ENCODE measurements at regions not wholly inside any gene's neighbourhood (a gene's known extent, or its start where the extent isn't known, plus 50 kb on each side); places are given as distances from the start of the nearest gene placed in this dataset.

- no peak for DNase-seq (ENCODE audit: extremely low read depth in 1 of 11, low read depth in 9 of 11, low spot score in 4 of 11)
Observed at GRCh38 chr9:1701113-1701512, 314.0 kb upstream of the SMARCA2 start.

- no peak for DNase-seq (ENCODE audit: extremely low read depth in 1 of 11, low read depth in 9 of 11, low spot score in 4 of 11)
Observed at GRCh38 chr9:1702701-1703100, 312.4 kb upstream of the SMARCA2 start.

GRCh38 chr9:1707291-1707690 lies 307.9 kb upstream of the SMARCA2 start:
- peak in 8 of 11 donors; percentile 2 to 32 (median 21) for DNase-seq (ENCODE audit: extremely low read depth in 1 of 11, low read depth in 9 of 11, low spot score in 4 of 11)

GRCh38 chr9:1708219-1708618 lies 306.9 kb upstream of the SMARCA2 start:
- DNase-seq (ENCODE audit: extremely low read depth in 1 of 11, low read depth in 9 of 11, low spot score in 4 of 11) = no peak

GRCh38 chr9:1709347-1709746 lies 305.8 kb upstream of the SMARCA2 start:
- DNase-seq (ENCODE audit: extremely low read depth in 1 of 11, low read depth in 9 of 11, low spot score in 4 of 11) = no peak

- DNase-seq (ENCODE audit: extremely low read depth in 1 of 11, low read depth in 9 of 11, low spot score in 4 of 11) = no peak
Observed at GRCh38 chr9:1712861-1713450, 302.2 kb upstream of the SMARCA2 start.

- DNase-seq (ENCODE audit: extremely low read depth in 1 of 11, low read depth in 9 of 11, low spot score in 4 of 11) = no peak
Observed at GRCh38 chr9:1713841-1714240, 301.3 kb upstream of the SMARCA2 start.

GRCh38 chr9:1717882-1718281 lies 297.3 kb upstream of the SMARCA2 start:
- DNase-seq (ENCODE audit: extremely low read depth in 1 of 11, low read depth in 9 of 11, low spot score in 4 of 11) = no peak

GRCh38 chr9:1718836-1719235 lies 296.3 kb upstream of the SMARCA2 start:
- no peak for DNase-seq (ENCODE audit: extremely low read depth in 1 of 11, low read depth in 9 of 11, low spot score in 4 of 11)

- DNase-seq (ENCODE audit: extremely low read depth in 1 of 11, low read depth in 9 of 11, low spot score in 4 of 11) = no peak
Observed at GRCh38 chr9:1721196-1721595, 294.0 kb upstream of the SMARCA2 start.

- DNase-seq (ENCODE audit: extremely low read depth in 1 of 11, low read depth in 9 of 11, low spot score in 4 of 11) = no peak
Observed at GRCh38 chr9:1722404-1722803, 292.7 kb upstream of the SMARCA2 start.

GRCh38 chr9:1723522-1724015 lies 291.6 kb upstream of the SMARCA2 start:
- DNase-seq (ENCODE audit: extremely low read depth in 1 of 11, low read depth in 9 of 11, low spot score in 4 of 11) = no peak

- peak in 1 of 11 donors; percentile 8 for DNase-seq (ENCODE audit: extremely low read depth in 1 of 11, low read depth in 9 of 11, low spot score in 4 of 11)
Observed at GRCh38 chr9:1726993-1727759, 288.0 kb upstream of the SMARCA2 start.

GRCh38 chr9:1729631-1730030 lies 285.5 kb upstream of the SMARCA2 start:
- no peak for DNase-seq (ENCODE audit: extremely low read depth in 1 of 11, low read depth in 9 of 11, low spot score in 4 of 11)

- DNase-seq (ENCODE audit: extremely low read depth in 1 of 11, low read depth in 9 of 11, low spot score in 4 of 11) = no peak
Observed at GRCh38 chr9:1732670-1733069, 282.5 kb upstream of the SMARCA2 start.

GRCh38 chr9:1738511-1739100 lies 276.5 kb upstream of the SMARCA2 start:
- no peak for DNase-seq (ENCODE audit: extremely low read depth in 1 of 11, low read depth in 9 of 11, low spot score in 4 of 11)

GRCh38 chr9:1743121-1743960 lies 271.8 kb upstream of the SMARCA2 start:
- DNase-seq (ENCODE audit: extremely low read depth in 1 of 11, low read depth in 9 of 11, low spot score in 4 of 11) = no peak

GRCh38 chr9:1745980-1746379 lies 269.2 kb upstream of the SMARCA2 start:
- no peak for DNase-seq (ENCODE audit: extremely low read depth in 1 of 11, low read depth in 9 of 11, low spot score in 4 of 11)

GRCh38 chr9:1747417-1747967 lies 267.7 kb upstream of the SMARCA2 start:
- no peak for DNase-seq (ENCODE audit: extremely low read depth in 1 of 11, low read depth in 9 of 11, low spot score in 4 of 11)

All from renal cortex interstitium (tissue), 11 donors.